Stimulated activated naive CD8-positive, alpha-beta T cell treated with anti-CD3 and anti-CD28 coated beads, Interleukin-15, Interleukin-2, amounts not matched to agents 100 ng/mL and 50 ng/mL, for 24 hours (primary cell): ENCODE measurements at regions not wholly inside any gene's neighbourhood (a gene's known extent, or its start where the extent isn't known, plus 50 kb on each side); places are given as distances from the start of the nearest gene placed in this dataset.
A peak's percentile ranks its signal among the peaks of the same experiment; 100 is the strongest.
"Not testable (repeated sequence)": the region's sequence is repeated elsewhere in the genome, so short reads cannot be mapped to it uniquely, and the experiment has no call there.

Experiments
- H3K27ac Mint-ChIP-seq: one replicate; pipeline ENCODE4 v1.8.0; 2021; ENCODE audit warnings: mild to moderate bottlenecking, mixed read lengths
- H3K27me3 Mint-ChIP-seq: one replicate; pipeline ENCODE4 v1.8.0; 2021; ENCODE audit warnings: mixed read lengths
- H3K36me3 Mint-ChIP-seq: one replicate; pipeline ENCODE4 v1.8.0; 2021; ENCODE audit warnings: low read depth, mixed read lengths
- H3K4me1 Mint-ChIP-seq: one replicate; pipeline ENCODE4 v1.8.0; 2021; ENCODE audit warnings: low read depth, mixed read lengths
- H3K4me3 Mint-ChIP-seq: one replicate; pipeline ENCODE4 v1.8.0; 2021; ENCODE audit warnings: mild to moderate bottlenecking, mixed read lengths
- H3K9me3 Mint-ChIP-seq: one replicate; pipeline ENCODE4 v1.8.0; 2021; ENCODE audit warnings: mixed read lengths

DNA sequence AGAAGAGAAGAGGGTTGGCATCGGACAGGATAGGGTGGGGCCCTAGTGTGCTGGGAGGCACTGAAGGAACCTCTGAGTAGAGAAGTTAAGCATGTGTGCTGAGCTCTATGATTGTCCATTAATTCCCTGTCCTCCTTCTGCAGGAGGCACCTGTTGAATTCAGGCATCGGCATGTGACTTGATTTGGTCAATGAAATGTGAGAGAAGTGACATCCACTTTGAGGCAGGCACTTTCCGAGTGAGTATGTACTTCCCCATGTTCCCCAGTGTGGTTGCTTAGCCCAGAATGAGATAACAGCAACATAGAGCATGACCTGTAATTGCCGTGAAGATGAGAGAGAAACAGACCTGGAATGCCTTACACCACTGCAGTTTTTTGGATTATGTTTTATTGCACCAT lies 224.8 kb downstream of the RPLP1 start:
- Mint-ChIP-seq H3K4me3 (no peak overlapping the region), H3K27ac (no peak overlapping the region), H3K4me1 (peaks cover 27% of the 10 kb centered on the region), H3K27me3 (peaks cover 26% of the 10 kb centered on the region), H3K36me3 (no peaks in the 10 kb centered on the region), H3K9me3 (peaks cover 7% of the 10 kb centered on the region)

DNA sequence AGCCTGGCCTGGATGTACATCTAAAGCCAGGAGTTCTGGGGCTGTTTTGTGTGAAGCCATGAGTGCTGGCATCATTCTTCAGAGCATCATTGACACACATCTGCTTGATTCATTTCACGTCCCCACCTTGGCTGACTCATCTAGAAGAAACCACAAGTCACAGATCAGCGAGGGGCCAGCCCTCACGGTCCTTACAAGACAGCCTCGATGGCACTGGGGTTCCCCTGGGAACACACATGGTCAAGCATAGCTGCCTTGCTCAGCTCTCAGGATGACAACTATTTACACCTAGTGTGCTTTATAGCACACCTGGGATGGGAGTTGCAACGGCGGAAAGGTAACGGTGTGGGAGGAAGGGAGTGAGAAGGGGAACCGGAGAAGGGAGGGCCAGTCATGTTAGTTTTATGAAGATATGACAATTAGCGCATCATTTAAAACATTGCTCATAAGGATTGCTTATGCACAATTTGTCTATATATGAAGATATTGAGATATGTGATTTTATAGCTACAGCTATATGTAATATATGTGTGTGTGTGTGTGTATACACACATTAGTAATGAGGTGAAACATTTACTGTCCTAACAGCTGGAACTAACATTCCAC lies 227.1 kb downstream of the RPLP1 start:
- Mint-ChIP-seq H3K36me3 (peaks cover 6% of the 10 kb centered on the region), H3K27me3 (peaks cover 27% of the 10 kb centered on the region), H3K27ac (peak overlapping the region; percentile 87), H3K9me3 (peaks cover 13% of the 10 kb centered on the region), H3K4me1 (peaks cover 41% of the 10 kb centered on the region), H3K4me3 (peak overlapping the region; percentile 38)

GRCh38 chr15:69684823-69685222 lies 232.2 kb downstream of the RPLP1 start:
- not testable (repeated sequence) for H3K27ac Mint-ChIP-seq
- peaks cover 11% of the 10 kb centered on the region for H3K27me3 Mint-ChIP-seq

GRCh38 chr15:69685512-69686452 lies 233.2 kb downstream of the RPLP1 start:
- H3K27ac Mint-ChIP-seq = no peak overlapping the region
- peaks cover 13% of the 10 kb centered on the region for H3K36me3 Mint-ChIP-seq
- peaks cover 34% of the 10 kb centered on the region for H3K9me3 Mint-ChIP-seq
- no peak overlapping the region for H3K4me3 Mint-ChIP-seq
- peaks cover 14% of the 10 kb centered on the region for H3K4me1 Mint-ChIP-seq
- H3K27me3 Mint-ChIP-seq = peaks cover 11% of the 10 kb centered on the region

More at GRCh38 chr15:69684823-69685222, 232.2 kb downstream of the RPLP1 start:
- H3K4me3 Mint-ChIP-seq = not testable (repeated sequence)
- H3K4me1 Mint-ChIP-seq = peaks cover 23% of the 10 kb centered on the region
- H3K36me3 Mint-ChIP-seq = peaks cover 13% of the 10 kb centered on the region
- H3K9me3 Mint-ChIP-seq = peaks cover 29% of the 10 kb centered on the region

GRCh38 chr15:69686626-69687025 lies 234.0 kb downstream of the RPLP1 start:
- H3K27me3 Mint-ChIP-seq = peaks cover 11% of the 10 kb centered on the region
- peaks cover 13% of the 10 kb centered on the region for H3K36me3 Mint-ChIP-seq
- H3K4me3 Mint-ChIP-seq = no peak overlapping the region
- peaks cover 34% of the 10 kb centered on the region for H3K9me3 Mint-ChIP-seq
- H3K27ac Mint-ChIP-seq = no peak overlapping the region
- peaks cover 14% of the 10 kb centered on the region for H3K4me1 Mint-ChIP-seq

DNA sequence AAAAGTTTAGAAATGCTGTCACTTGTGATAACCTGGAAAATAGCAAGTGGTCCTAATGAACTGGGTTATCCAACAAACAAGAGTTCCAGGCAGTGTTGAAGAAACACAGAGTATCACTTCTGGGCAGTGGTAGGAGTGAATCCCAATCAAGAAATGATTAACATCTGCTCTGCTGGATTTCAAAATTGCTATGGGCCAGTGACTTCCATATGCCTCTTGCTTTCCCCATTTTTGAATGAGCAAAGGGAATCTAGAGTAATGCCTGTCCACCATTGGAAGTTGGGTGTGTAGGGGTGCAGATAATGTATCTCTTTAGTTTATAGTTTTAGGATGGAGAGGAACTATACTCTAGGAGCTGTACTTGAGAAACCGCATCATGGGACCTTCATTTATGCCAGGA lies 236.5 kb downstream of the RPLP1 start:
- Mint-ChIP-seq H3K27ac (no peak overlapping the region), H3K27me3 (peaks cover 11% of the 10 kb centered on the region), H3K36me3 (peaks cover 6% of the 10 kb centered on the region), H3K9me3 (peaks cover 22% of the 10 kb centered on the region), H3K4me1 (peaks cover under 1% of the 10 kb centered on the region), H3K4me3 (no peak overlapping the region)

DNA sequence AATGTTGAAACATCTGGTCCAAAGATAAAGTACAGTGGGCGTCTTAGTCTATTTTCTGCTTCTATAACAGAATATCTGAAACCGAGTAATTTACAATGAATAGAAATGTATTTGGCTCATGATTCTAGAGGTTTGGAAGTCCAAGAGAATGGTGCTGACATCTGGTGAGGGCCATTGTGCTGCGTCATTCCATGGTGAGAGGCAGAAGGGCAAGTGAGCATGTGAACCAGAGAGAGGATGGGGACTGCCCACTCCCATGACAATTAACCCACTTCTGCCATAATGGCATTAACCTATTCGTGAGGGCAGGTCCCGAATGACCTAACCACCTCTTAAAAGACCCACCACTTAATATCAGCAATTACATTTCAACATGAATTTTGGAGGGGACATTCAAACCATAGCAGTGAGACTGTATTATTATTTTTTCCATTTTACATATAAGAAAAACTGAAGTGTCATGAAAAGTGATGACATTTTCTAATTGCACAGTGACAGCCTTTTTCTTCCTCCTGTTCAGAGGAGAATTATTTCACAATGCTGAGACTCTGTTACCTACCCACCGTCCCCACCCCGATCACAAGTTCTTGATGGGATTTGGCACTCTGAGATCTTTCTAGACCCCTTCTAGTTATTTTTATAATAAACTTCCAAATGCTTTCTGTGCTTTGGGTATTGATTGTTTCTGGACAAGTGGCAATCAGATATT lies 238.8 kb downstream of the RPLP1 start:
- Mint-ChIP-seq H3K4me3 (no peak overlapping the region), H3K4me1 (no peaks in the 10 kb centered on the region), H3K27me3 (peaks cover 7% of the 10 kb centered on the region), H3K27ac (peak overlapping the region; percentile 12), H3K36me3 (peaks cover 6% of the 10 kb centered on the region), H3K9me3 (peaks cover 22% of the 10 kb centered on the region)

DNA sequence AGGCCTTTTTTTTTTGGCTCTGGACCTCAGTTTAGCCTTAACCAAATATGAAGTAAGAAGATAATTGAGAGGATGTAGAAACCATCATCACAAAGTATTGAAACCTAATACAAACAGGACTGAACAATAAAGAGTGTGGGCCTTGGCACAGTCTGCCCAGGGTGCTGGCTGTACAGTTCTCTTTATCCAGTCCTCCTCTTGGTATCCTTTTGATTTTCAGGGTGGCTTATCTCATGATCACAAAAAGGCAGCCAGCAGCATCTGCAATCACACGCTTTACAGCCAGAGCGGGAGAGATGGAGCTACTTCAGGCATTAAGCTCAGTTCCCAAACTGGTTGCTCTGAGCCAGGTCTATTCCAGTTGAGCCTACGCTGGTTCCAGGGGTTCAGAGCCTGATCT lies 239.7 kb downstream of the RPLP1 start:
- Mint-ChIP-seq H3K4me3 (no peak overlapping the region), H3K27ac (no peak overlapping the region), H3K4me1 (no peaks in the 10 kb centered on the region), H3K36me3 (peaks cover 6% of the 10 kb centered on the region), H3K27me3 (peaks cover 7% of the 10 kb centered on the region), H3K9me3 (peaks cover 22% of the 10 kb centered on the region)

DNA sequence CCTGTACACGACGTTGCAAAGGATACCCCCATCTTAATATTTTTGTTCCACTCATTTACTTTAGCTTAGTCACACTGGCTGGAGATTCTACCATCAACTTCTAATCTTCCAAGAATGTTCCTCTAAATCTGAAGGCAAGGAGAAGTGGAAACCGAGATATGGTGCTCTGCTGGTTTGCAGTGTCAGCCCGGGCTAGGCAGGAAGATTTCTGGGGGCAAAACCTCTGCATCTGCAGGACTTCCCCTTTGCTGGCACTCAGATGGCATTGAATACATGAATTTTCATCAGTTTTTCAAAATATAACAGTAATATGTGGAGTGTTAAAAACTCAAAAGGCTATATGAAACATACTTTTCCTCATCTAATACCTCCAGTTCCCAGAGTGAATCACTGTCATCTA lies 240.4 kb downstream of the RPLP1 start:
- peaks cover 20% of the 10 kb centered on the region for H3K9me3 Mint-ChIP-seq
- no peak overlapping the region for H3K27ac Mint-ChIP-seq
- peaks cover 6% of the 10 kb centered on the region for H3K36me3 Mint-ChIP-seq
- peaks cover 5% of the 10 kb centered on the region for H3K27me3 Mint-ChIP-seq
- no peak overlapping the region for H3K4me3 Mint-ChIP-seq
- peaks cover 3% of the 10 kb centered on the region for H3K4me1 Mint-ChIP-seq

DNA sequence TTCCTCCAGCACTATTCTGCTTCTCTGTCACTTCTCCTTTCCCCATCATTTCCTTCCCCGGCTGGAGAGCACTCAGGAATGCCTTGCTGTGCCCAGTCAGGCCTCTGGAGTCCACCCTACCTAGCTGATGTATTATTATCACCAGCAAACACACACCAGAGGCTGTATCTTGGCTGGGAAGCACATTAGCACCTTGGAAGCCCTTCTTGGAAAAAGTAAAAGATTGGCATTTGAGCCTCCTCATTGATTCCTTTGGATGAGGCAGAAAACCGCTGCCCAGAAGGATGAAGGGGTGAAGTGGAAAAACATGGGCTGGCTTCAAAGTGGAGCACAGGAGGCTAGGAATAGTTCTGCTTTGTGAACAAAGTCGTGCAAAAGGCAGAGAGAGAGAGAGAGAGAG lies 244.3 kb downstream of the RPLP1 start:
- H3K27me3 Mint-ChIP-seq = no peaks in the 10 kb centered on the region
- peak overlapping the region; percentile 19 for H3K27ac Mint-ChIP-seq
- no peaks in the 10 kb centered on the region for H3K36me3 Mint-ChIP-seq
- H3K9me3 Mint-ChIP-seq = no peaks in the 10 kb centered on the region
- H3K4me1 Mint-ChIP-seq = peaks cover 7% of the 10 kb centered on the region
- H3K4me3 Mint-ChIP-seq = no peak overlapping the region

DNA sequence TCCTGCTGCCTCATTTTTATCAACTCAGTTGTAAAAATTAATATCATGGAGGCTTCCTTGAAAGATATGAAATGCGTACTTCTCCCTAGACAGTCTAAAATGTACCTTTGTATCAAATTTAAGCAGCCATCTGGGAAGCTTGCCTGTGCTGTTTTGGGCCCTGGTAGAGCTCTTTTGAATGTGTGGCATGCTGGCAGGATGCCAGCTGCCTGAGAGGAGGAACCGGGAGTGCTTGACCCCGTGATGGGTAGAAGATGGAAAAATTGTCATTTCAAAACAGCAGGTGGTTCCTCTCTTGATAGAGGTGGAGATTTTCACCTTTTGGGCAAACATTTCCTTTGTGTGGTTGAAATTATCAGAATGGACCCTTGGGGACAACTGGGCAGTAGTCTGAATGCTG lies 245.3 kb downstream of the RPLP1 start:
- H3K27ac Mint-ChIP-seq = peak overlapping the region; percentile 8
- no peaks in the 10 kb centered on the region for H3K36me3 Mint-ChIP-seq
- no peaks in the 10 kb centered on the region for H3K9me3 Mint-ChIP-seq
- no peaks in the 10 kb centered on the region for H3K27me3 Mint-ChIP-seq
- peaks cover 7% of the 10 kb centered on the region for H3K4me1 Mint-ChIP-seq
- H3K4me3 Mint-ChIP-seq = no peak overlapping the region

GRCh38 chr15:69699096-69699495 lies 246.5 kb downstream of the RPLP1 start:
- Mint-ChIP-seq H3K27ac (no peak overlapping the region), H3K4me3 (no peak overlapping the region), H3K9me3 (no peaks in the 10 kb centered on the region), H3K27me3 (no peaks in the 10 kb centered on the region), H3K36me3 (no peaks in the 10 kb centered on the region), H3K4me1 (peaks cover 7% of the 10 kb centered on the region)

DNA sequence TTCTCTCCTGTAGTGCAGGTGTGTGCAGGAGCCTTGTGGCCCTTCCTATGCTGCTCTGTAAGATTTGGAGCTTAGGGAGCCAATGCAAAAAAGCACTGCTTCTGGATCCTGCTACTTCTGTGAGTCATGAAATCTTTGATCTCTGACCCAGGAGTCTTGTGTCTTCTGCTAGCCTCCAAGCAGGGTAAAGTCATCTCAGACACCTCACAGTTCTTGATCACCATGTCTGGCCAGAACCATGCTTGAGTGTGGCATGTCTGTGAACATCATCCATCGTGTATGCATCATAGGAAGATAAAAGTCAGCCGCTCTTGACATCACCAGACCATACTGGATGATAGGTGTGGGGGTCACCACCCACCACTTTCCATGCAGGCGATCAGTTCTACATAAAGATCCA lies 247.8 kb downstream of the RPLP1 start:
- Mint-ChIP-seq H3K36me3 (no peaks in the 10 kb centered on the region), H3K4me1 (peaks cover 7% of the 10 kb centered on the region), H3K27me3 (no peaks in the 10 kb centered on the region), H3K27ac (no peak overlapping the region), H3K4me3 (no peak overlapping the region), H3K9me3 (no peaks in the 10 kb centered on the region)

GRCh38 chr15:69701198-69701597 lies 248.6 kb downstream of the RPLP1 start:
- Mint-ChIP-seq H3K9me3 (peaks cover 4% of the 10 kb centered on the region), H3K27me3 (no peaks in the 10 kb centered on the region), H3K4me1 (peaks cover 7% of the 10 kb centered on the region), H3K4me3 (no peak overlapping the region), H3K36me3 (no peaks in the 10 kb centered on the region), H3K27ac (no peak overlapping the region)
